ENCODE measurements at regions not wholly inside any gene's neighbourhood (a gene's known extent, or its start where the extent isn't known, plus 50 kb on each side); places are given as distances from the start of the nearest gene placed in this dataset.

DNA sequence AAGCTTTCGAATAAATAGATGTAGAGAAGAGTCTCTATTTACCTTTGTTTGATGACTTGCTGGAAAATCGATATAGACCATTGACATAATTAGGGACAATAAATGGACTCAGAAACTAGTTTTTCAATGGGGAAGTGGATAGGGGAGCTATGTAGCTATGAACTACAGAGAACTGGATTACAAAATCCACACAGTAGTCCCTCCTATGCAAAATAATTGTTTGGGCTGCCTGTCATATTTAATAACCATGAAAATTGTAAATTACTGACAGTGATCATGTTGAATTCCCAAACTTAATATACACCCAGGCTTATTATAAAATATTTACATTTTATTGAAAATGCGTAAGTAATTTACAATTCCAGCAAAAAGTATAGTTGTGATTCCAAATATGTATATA lies 333.1 kb upstream of the FAM241A start:
- 86 to 92% methylated on average over 1 to 2 of the region's 3 CpGs for WGBS, 2 experiments (ENCODE audit: insufficient coverage in 1 of 2, insufficient read length in 1 of 2)
- H3K27me3 ChIP-seq (ENCODE audit: control insufficient read depth, insufficient read depth, low read length, poor library complexity, severe bottlenecking) = no peaks in the 10 kb centered on the region
- TF ChIP-seq, protein P1, sequence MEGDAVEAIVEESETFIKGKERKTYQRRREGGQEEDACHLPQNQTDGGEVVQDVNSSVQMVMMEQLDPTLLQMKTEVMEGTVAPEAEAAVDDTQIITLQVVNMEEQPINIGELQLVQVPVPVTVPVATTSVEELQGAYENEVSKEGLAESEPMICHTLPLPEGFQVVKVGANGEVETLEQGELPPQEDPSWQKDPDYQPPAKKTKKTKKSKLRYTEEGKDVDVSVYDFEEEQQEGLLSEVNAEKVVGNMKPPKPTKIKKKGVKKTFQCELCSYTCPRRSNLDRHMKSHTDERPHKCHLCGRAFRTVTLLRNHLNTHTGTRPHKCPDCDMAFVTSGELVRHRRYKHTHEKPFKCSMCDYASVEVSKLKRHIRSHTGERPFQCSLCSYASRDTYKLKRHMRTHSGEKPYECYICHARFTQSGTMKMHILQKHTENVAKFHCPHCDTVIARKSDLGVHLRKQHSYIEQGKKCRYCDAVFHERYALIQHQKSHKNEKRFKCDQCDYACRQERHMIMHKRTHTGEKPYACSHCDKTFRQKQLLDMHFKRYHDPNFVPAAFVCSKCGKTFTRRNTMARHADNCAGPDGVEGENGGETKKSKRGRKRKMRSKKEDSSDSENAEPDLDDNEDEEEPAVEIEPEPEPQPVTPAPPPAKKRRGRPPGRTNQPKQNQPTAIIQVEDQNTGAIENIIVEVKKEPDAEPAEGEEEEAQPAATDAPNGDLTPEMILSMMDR (conservative IDR thresholded peaks at IDR 0.05) = no peak
- no peak overlapping the region for H3K27ac ChIP-seq (ENCODE audit: low read depth, low read length)
- peaks cover 11% of the 10 kb centered on the region for H3K9me3 Mint-ChIP-seq
- DNase-seq = no peak
- no peak overlapping the region for H3K4me3 Mint-ChIP-seq
- H3K36me3 ChIP-seq (ENCODE audit: control insufficient read depth, insufficient read depth, low read length) = no peaks in the 10 kb centered on the region
- peaks cover 10% of the 10 kb centered on the region for H3K9me3 ChIP-seq (ENCODE audit: control insufficient read depth, low read length)
- no peaks in the 10 kb centered on the region for H3K36me3 Mint-ChIP-seq (ENCODE audit: low read depth)
- H3K4me1 Mint-ChIP-seq = peaks cover 21% of the 10 kb centered on the region
- no peak overlapping the region for H3K4me3 ChIP-seq (ENCODE audit: low read length)
- no peak overlapping the region for H3K9ac ChIP-seq (ENCODE audit: extremely low read depth, low read length, poor library complexity, severe bottlenecking)
- H3K27me3 Mint-ChIP-seq (ENCODE audit: insufficient read depth) = peaks cover 5% of the 10 kb centered on the region
- H3K4me1 ChIP-seq (ENCODE audit: control insufficient read depth, insufficient read depth, low read length) = peaks cover 5% of the 10 kb centered on the region
- no peak overlapping the region for H3K27ac Mint-ChIP-seq

DNA sequence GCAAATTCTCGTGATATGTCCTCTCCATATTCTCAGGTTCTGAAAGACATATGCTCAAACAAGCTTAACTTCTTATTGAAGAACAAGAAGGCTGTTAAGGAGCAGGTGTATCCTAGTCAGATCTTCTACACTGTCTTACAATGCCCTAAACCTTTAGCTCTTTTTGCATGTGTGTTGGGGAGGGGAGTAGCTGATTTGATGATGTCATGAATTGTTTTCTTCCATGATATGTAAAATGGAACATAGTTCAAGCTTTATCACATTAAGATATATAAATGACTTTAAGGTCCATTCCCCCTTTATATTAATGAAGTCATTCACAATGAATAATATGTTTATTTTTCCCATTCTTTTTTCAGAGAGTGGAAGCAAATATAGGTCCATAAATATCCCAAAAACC lies 332.5 kb upstream of the FAM241A start:
- Mint-ChIP-seq H3K4me1 (peaks cover 21% of the 10 kb centered on the region), H3K4me3 (no peak overlapping the region), H3K9me3 (peaks cover 17% of the 10 kb centered on the region), H3K36me3 (ENCODE audit: low read depth) (no peaks in the 10 kb centered on the region), H3K27ac (no peak overlapping the region), H3K27me3 (ENCODE audit: insufficient read depth) (peaks cover 5% of the 10 kb centered on the region)
- H3K36me3 ChIP-seq (ENCODE audit: control insufficient read depth, insufficient read depth, low read length) = no peaks in the 10 kb centered on the region
- H3K27me3 ChIP-seq (ENCODE audit: control insufficient read depth, insufficient read depth, low read length, poor library complexity, severe bottlenecking) = no peaks in the 10 kb centered on the region
- WGBS, 2 experiments (ENCODE audit: insufficient coverage in 1 of 2, insufficient read length in 1 of 2) = 89 to 92% methylated on average over 1 of the region's 1 CpG
- peaks cover 16% of the 10 kb centered on the region for H3K9me3 ChIP-seq (ENCODE audit: control insufficient read depth, low read length)
- DNase-seq = no peak
- H3K9ac ChIP-seq (ENCODE audit: extremely low read depth, low read length, poor library complexity, severe bottlenecking) = no peak overlapping the region
- TF ChIP-seq, protein P1 (conservative IDR thresholded peaks at IDR 0.05) = no peak
- no peak overlapping the region for H3K4me3 ChIP-seq (ENCODE audit: low read length)
- peaks cover 5% of the 10 kb centered on the region for H3K4me1 ChIP-seq (ENCODE audit: control insufficient read depth, insufficient read depth, low read length)
- H3K27ac ChIP-seq (ENCODE audit: low read depth, low read length) = no peak overlapping the region

DNA sequence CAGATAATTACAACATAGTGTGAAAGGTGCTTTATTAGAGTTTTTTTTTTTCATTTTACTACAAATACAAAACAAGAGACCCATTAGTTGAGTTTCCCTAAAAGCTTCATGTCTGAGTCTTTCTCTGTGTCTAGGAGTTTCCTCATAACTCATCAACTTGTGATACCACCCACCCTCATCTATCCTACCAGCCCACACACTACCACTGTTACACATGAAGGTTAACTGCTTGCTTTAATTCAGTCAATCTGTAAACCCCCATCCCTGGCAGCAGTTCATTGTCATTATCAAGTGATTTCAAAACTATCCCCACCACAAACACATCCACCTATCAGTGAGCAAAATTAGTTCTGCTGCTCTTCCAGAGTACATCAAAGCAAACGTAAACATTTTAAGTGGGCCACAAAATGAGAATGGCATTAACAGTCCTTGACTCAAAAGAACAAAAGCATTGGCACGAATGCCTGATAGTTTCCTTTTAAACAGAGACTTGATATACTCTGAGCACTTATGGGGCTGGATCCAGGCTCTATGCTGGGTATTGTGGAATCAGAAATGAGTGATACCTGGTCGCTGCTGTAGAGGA lies 331.6 kb upstream of the FAM241A start:
- H3K9me3 Mint-ChIP-seq = peaks cover 25% of the 10 kb centered on the region
- no peak overlapping the region for H3K4me3 ChIP-seq (ENCODE audit: low read length)

More for the DNA sequence above, 331.6 kb upstream of the FAM241A start:
- H3K9ac ChIP-seq (ENCODE audit: extremely low read depth, low read length, poor library complexity, severe bottlenecking) = no peak overlapping the region
- no peak for DNase-seq
- no peaks in the 10 kb centered on the region for H3K36me3 ChIP-seq (ENCODE audit: control insufficient read depth, insufficient read depth, low read length)
- no peak overlapping the region for H3K27ac Mint-ChIP-seq
- 86 to 90% methylated on average over 2 to 3 of the region's 3 CpGs for WGBS, 2 experiments (ENCODE audit: insufficient coverage in 1 of 2, insufficient read length in 1 of 2)
- no peak overlapping the region for H3K4me3 Mint-ChIP-seq
- H3K4me1 ChIP-seq (ENCODE audit: control insufficient read depth, insufficient read depth, low read length) = peaks cover 5% of the 10 kb centered on the region
- H3K27me3 ChIP-seq (ENCODE audit: control insufficient read depth, insufficient read depth, low read length, poor library complexity, severe bottlenecking) = no peaks in the 10 kb centered on the region
- H3K36me3 Mint-ChIP-seq (ENCODE audit: low read depth) = no peaks in the 10 kb centered on the region
- TF ChIP-seq, protein P1 (conservative IDR thresholded peaks at IDR 0.05) = no peak
- peaks cover 15% of the 10 kb centered on the region for H3K4me1 Mint-ChIP-seq
- peaks cover 25% of the 10 kb centered on the region for H3K9me3 ChIP-seq (ENCODE audit: control insufficient read depth, low read length)
- peaks cover 5% of the 10 kb centered on the region for H3K27me3 Mint-ChIP-seq (ENCODE audit: insufficient read depth)
- H3K27ac ChIP-seq (ENCODE audit: low read depth, low read length) = no peak overlapping the region
